GM12891 (cell line): ENCODE measurements at regions not wholly inside any gene's neighbourhood (a gene's known extent, or its start where the extent isn't known, plus 50 kb on each side); places are given as distances from the start of the nearest gene placed in this dataset.

Source experiments
- PAX5 ChIP-seq: IDR thresholded peaks from 2 replicates; pipeline ENCODE4 v1.6.1; 2011; ENCODE audit warnings: low read length, moderate library complexity, mild to moderate bottlenecking; ENCODE audit not compliant: insufficient read depth, severe bottlenecking
- POLR2A ChIP-seq: IDR thresholded peaks from 2 replicates; pipeline ENCODE4 v1.6.1; 2011; ENCODE audit warnings: low read depth, low read length, control low read depth
- POLR2AphosphoS5 ChIP-seq: IDR thresholded peaks from 2 replicates; pipeline ENCODE4 v1.6.1; 2011; ENCODE audit warnings: low read depth, low read length, control low read depth
- POU2F2 ChIP-seq: IDR thresholded peaks from 2 replicates; pipeline ENCODE4 v1.6.1; 2011; ENCODE audit warnings: low read depth, mild to moderate bottlenecking, control low read depth, low read length, moderate library complexity
- SPI1 ChIP-seq: IDR thresholded peaks from 2 replicates; pipeline ENCODE4 v1.6.1; 2011; ENCODE audit warnings: low read depth, low read length, control low read depth
- TAF1 ChIP-seq: IDR thresholded peaks from 2 replicates; pipeline ENCODE4 v1.6.1; 2011; ENCODE audit warnings: low read depth, low read length, control low read depth

DNA sequence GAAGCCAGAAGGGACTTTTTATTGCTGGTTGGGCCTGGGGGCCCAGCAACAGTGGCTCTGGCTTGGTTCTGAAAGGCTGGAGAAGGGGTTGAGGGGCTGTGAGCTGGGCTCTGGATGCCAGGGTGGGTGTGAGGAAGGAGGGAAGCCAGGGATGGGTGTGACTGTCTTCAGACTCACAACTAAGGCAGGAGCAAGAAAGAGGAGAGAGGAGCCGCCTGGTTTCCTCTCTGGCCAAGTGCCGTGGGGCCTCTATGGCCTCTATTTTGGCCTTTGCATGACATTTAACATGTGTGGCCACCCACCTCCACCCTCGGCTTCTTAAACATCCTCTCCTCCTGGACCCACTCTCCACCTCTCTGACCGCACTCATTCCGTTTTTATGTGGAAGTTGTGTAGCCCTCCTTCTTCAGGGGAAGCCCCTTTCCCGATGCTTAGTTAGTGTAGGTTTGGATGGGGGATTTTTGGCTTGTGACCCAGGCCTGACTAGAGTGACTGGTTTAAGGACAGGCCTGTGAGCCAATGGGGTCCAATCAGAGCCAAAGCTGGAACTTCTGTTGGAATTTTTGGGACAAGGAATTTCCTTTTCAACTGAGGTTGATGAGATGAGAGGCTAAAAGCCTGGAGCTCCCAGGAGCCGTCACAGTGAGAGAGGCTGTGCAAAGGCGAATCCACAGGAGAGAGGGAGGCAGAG is 517.8 kb downstream of the CCDC171 start:
- TF ChIP-seq POLR2A: no peak
- no peak for TF ChIP-seq SPI1
- TF ChIP-seq POLR2AphosphoS5: no peak
- TF ChIP-seq TAF1: no peak
- no peak for TF ChIP-seq PAX5
- no peak for TF ChIP-seq POU2F2
